WERI-Rb-1 (cell line): ENCODE measurements at regions not wholly inside any gene's neighbourhood (a gene's known extent, or its start where the extent isn't known, plus 50 kb on each side); places are given as distances from the start of the nearest gene placed in this dataset.

ENCODE experiments used
- DNase-seq: peaks from one replicate; pipeline ENCODE4 v3.0.0-alpha.2; 2020
- H3K27ac ChIP-seq: fragments of 250-450 bp; sonication (Bioruptor Pico); 2 replicates; pipeline ENCODE4 v1.5.1; 2020; ENCODE audit warnings: mild to moderate bottlenecking, moderate library complexity
- H3K27me3 ChIP-seq: fragments of 250-450 bp; sonication (Bioruptor Pico); 2 replicates; pipeline ENCODE4 v1.5.1; 2021; ENCODE audit warnings: mild to moderate bottlenecking, low read depth, moderate library complexity; ENCODE audit not compliant: insufficient read depth, severe bottlenecking
- H3K36me3 ChIP-seq: fragments of 250-450 bp; sonication (Bioruptor Pico); 2 replicates; pipeline ENCODE4 v1.5.1; 2020; ENCODE audit warnings: mild to moderate bottlenecking, moderate library complexity
- H3K4me3 ChIP-seq: 2 replicates; pipeline ENCODE4 v1.5.1; 2011; ENCODE audit warnings: low read depth, mild to moderate bottlenecking, control low read depth, low read length
- H3K9me3 ChIP-seq: fragments of 250-450 bp; sonication (Bioruptor Pico); 2 replicates; pipeline ENCODE4 v1.5.1; 2021; ENCODE audit warnings: mild to moderate bottlenecking, moderate library complexity; ENCODE audit not compliant: severe bottlenecking
- CTCF ChIP-seq: IDR thresholded peaks from 2 replicates; pipeline ENCODE4 v1.5.1; 2011; ENCODE audit warnings: low read depth, mild to moderate bottlenecking, control low read depth, inconsistent platforms, low read length

GRCh38 chr2:83595121-83595690 lies 863.9 kb downstream of the SUCLG1 start:
- no peak for TF ChIP-seq CTCF
- Histone ChIP-seq H3K9me3 (no peaks in the 10 kb centered on the region), H3K27me3 (no peaks in the 10 kb centered on the region), H3K4me3 (no peak overlapping the region), H3K36me3 (no peaks in the 10 kb centered on the region), H3K27ac (no peak overlapping the region)
- no peak for DNase-seq

- Histone ChIP-seq H3K36me3 (no peaks in the 10 kb centered on the region), H3K9me3 (no peaks in the 10 kb centered on the region), H3K27me3 (no peaks in the 10 kb centered on the region), H3K4me3 (no peak overlapping the region), H3K27ac (no peak overlapping the region)
- TF ChIP-seq CTCF: no peak
- DNase-seq: no peak
Observed at GRCh38 chr2:83594241-83595120, 864.6 kb downstream of the SUCLG1 start.

GRCh38 chr2:83587309-83587708 lies 871.8 kb downstream of the SUCLG1 start:
- no peak overlapping the region for H3K27ac ChIP-seq
- TF ChIP-seq CTCF: no peak
- H3K4me3 ChIP-seq: no peak overlapping the region
- H3K27me3 ChIP-seq: no peaks in the 10 kb centered on the region
- H3K36me3 ChIP-seq: no peaks in the 10 kb centered on the region
- no peak for DNase-seq
- no peaks in the 10 kb centered on the region for H3K9me3 ChIP-seq

GRCh38 chr2:83585250-83585649 lies 873.8 kb downstream of the SUCLG1 start:
- Histone ChIP-seq H3K36me3 (no peaks in the 10 kb centered on the region), H3K27me3 (no peaks in the 10 kb centered on the region), H3K27ac (no peak overlapping the region), H3K4me3 (no peak overlapping the region), H3K9me3 (no peaks in the 10 kb centered on the region)
- no peak for DNase-seq
- no peak for TF ChIP-seq CTCF

- DNase-seq: no peak
- TF ChIP-seq CTCF: no peak
- no peaks in the 10 kb centered on the region for H3K36me3 ChIP-seq
- H3K9me3 ChIP-seq: no peaks in the 10 kb centered on the region
- no peaks in the 10 kb centered on the region for H3K27me3 ChIP-seq
- H3K27ac ChIP-seq: no peak overlapping the region
- H3K4me3 ChIP-seq: no peak overlapping the region
Observed at GRCh38 chr2:83584672-83585071, 874.4 kb downstream of the SUCLG1 start.

GRCh38 chr2:83582589-83582988 lies 876.5 kb downstream of the SUCLG1 start:
- Histone ChIP-seq H3K27ac (no peak overlapping the region), H3K27me3 (no peaks in the 10 kb centered on the region), H3K9me3 (no peaks in the 10 kb centered on the region), H3K36me3 (no peaks in the 10 kb centered on the region), H3K4me3 (no peak overlapping the region)
- no peak for DNase-seq
- no peak for TF ChIP-seq CTCF
